ENCODE measurements at regions not wholly inside any gene's neighbourhood (a gene's known extent, or its start where the extent isn't known, plus 50 kb on each side); places are given as distances from the start of the nearest gene placed in this dataset.

GRCh38 chr16:80323808-80324195 is 217.0 kb upstream of the DYNLRB2 start:
- DNase-seq (no peak), ATAC-seq (no peak)
- Histone ChIP-seq H3K27me3 (peaks cover 0 to 25% (median 0%) of the 10 kb centered on the region in 9 donors), H3K4me1 (no peaks in the 10 kb centered on the region), H3K27ac (no peak overlapping the region), H3K9me3 (no peaks in the 10 kb centered on the region), H3K4me3 (no peak overlapping the region), H3K36me3 (no peaks in the 10 kb centered on the region)
- whole genome bisulfite sequencing, 4 donors, result 74 to 84% (median 83%) methylated on average over 3 of the region's 3 CpGs
- intact Hi-C loops (cut with DNase I), result no loop called here
- TF ChIP-seq CTCF (IDR thresholded peaks at IDR 0.05) (no peak), POLR2A (IDR thresholded peaks at IDR 0.05) (no peak)

- Histone ChIP-seq H3K27ac (no peak overlapping the region), H3K4me1 (no peaks in the 10 kb centered on the region), H3K9me3 (no peaks in the 10 kb centered on the region), H3K4me3 (no peak overlapping the region), H3K36me3 (no peaks in the 10 kb centered on the region), H3K27me3 (peaks cover 0 to 31% (median 0%) of the 10 kb centered on the region in 9 donors)
- 73 to 81% (median 79%) methylated on average over 13 of the region's 13 CpGs for WGBS, 4 donors
- no peak for TF ChIP-seq CTCF (IDR thresholded peaks at IDR 0.05)
- no peak for ATAC-seq
- intact Hi-C loops (cut with DNase I), result no loop called here
- DNase-seq, result no peak
These were observed 217.5 kb upstream of the DYNLRB2 start for GRCh38 chr16:80323187-80323807.

GRCh38 chr16:80319181-80319580 is 221.6 kb upstream of the DYNLRB2 start:
- intact Hi-C loops (cut with DNase I), result no loop called here
- 74 to 83% (median 77%) methylated on average over 3 of the region's 3 CpGs for WGBS, 4 donors
- Histone ChIP-seq H3K36me3 (no peaks in the 10 kb centered on the region), H3K9me3 (no peaks in the 10 kb centered on the region), H3K4me3 (no peak overlapping the region), H3K27me3 (peaks cover 0 to 39% (median 0%) of the 10 kb centered on the region in 9 donors), H3K4me1 (no peaks in the 10 kb centered on the region), H3K27ac (no peak overlapping the region)
- ATAC-seq, result no peak
- no peak for DNase-seq
- TF ChIP-seq POLR2A (IDR thresholded peaks at IDR 0.05) (no peak), CTCF (IDR thresholded peaks at IDR 0.05) (no peak)

GRCh38 chr16:80318107-80318506 is 222.7 kb upstream of the DYNLRB2 start:
- DNase-seq (no peak), ATAC-seq (no peak)
- Histone ChIP-seq H3K36me3 (no peaks in the 10 kb centered on the region), H3K27me3 (peaks cover 0 to 38% (median 0%) of the 10 kb centered on the region in 9 donors), H3K9me3 (no peaks in the 10 kb centered on the region), H3K4me1 (no peaks in the 10 kb centered on the region), H3K4me3 (no peak overlapping the region), H3K27ac (no peak overlapping the region)
- intact Hi-C loops (cut with DNase I), result no loop called here
- TF ChIP-seq POLR2A (IDR thresholded peaks at IDR 0.05), result no peak
- no peak for TF ChIP-seq CTCF (IDR thresholded peaks at IDR 0.05)
- 87 to 99% (median 94%) methylated on average over 1 of the region's 1 CpG for WGBS, 4 donors
